Upper lobe of left lung (tissue), 6 donors: ENCODE measurements at regions not wholly inside any gene's neighbourhood (a gene's known extent, or its start where the extent isn't known, plus 50 kb on each side); places are given as distances from the start of the nearest gene placed in this dataset.
"Not testable (repeated sequence)": the region's sequence is repeated elsewhere in the genome, so short reads cannot be mapped to it uniquely, and the experiment has no call there.

Experiments
- ATAC-seq, 2 donors: fragments of 200-7000 bp; cut with Tn5 transposase; one replicate each; pipeline ENCODE4 v1.9.1; 2022; ENCODE audit warnings: mild to moderate bottlenecking in 2 of 2, moderate library complexity in 2 of 2; ENCODE audit not compliant: low FRiP score in 2 of 2
- DNase-seq, 2 donors: peaks; one replicate each; pipeline ENCODE4 v3.0.0-alpha.2; 2019 to 2020
- H3K27ac ChIP-seq, 4 donors: fragments of 200-600 bp; sonication (generic); one replicate each; pipeline ENCODE4 v1.5.1; 2016 to 2019
- H3K27me3 ChIP-seq, 4 donors: fragments of 200-600 bp; sonication (generic); one replicate each; pipeline ENCODE4 v1.5.1; 2017 to 2019
- H3K36me3 ChIP-seq, 4 donors: fragments of 200-600 bp; sonication (generic); one replicate each; pipeline ENCODE4 v1.5.1; 2016 to 2019
- H3K4me1 ChIP-seq, 4 donors: fragments of 200-600 bp; sonication (generic); one replicate each; pipeline ENCODE4 v1.5.1; 2018 to 2019
- H3K4me3 ChIP-seq, 4 donors: fragments of 200-600 bp; sonication (generic); one replicate each; pipeline ENCODE4 v1.5.1; 2017 to 2019; ENCODE audit warnings: mild to moderate bottlenecking in 2 of 4, moderate library complexity in 1 of 4
- H3K9me3 ChIP-seq, 4 donors: fragments of 200-600 bp; sonication (generic); one replicate each; pipeline ENCODE4 v1.5.1; 2018 to 2019
- CTCF ChIP-seq, 6 experiments: fragments of 450-650 bp in 4 of 6; fragments of 200-600 bp in 2 of 6; sonication (generic) in 2 of 6; IDR thresholded peaks; one replicate each; pipeline ENCODE4 v1.5.1; 2016 to 2019; ENCODE audit warnings: antibody characterized with exemption in 6 of 6
- EP300 ChIP-seq, 4 donors: sonication (generic); formaldehyde crosslinking; IDR thresholded peaks; one replicate each; pipeline ENCODE4 v1.5.1; 2017; ENCODE audit warnings: antibody characterized with exemption in 4 of 4, control low read depth in 2 of 4
- POLR2A ChIP-seq, 4 donors: fragments of 450-650 bp; IDR thresholded peaks; one replicate each; pipeline ENCODE4 v1.5.1; 2016 to 2017; ENCODE audit warnings: antibody characterized with exemption in 4 of 4, mild to moderate bottlenecking in 2 of 4
- POLR2AphosphoS5 ChIP-seq, 2 donors: sonication (generic); formaldehyde crosslinking; IDR thresholded peaks; one replicate each; pipeline ENCODE4 v1.5.1; 2017; ENCODE audit warnings: antibody characterized with exemption in 2 of 2
- WGBS, 2 donors: methylation state at CpG; one replicate each; pipeline ENCODE4 v1.1.5; 2017 to 2018; 5-methylcytosine and 5-hydroxymethylcytosine counted together
- donor health status: DM: no; HTN: no; CAD: no; lungs with moderate emphysema.
- donor health status: DM: no; HTN: yes; CAD: no; lungs with severe emphysema.

- ATAC-seq = no peak
- no peak for DNase-seq
- WGBS, 2 donors = 61 to 72% methylated on average over 1 of the region's 1 CpG
- Histone ChIP-seq H3K36me3 (no peaks in the 10 kb centered on the region), H3K4me1 (no peaks in the 10 kb centered on the region), H3K4me3 (no peak overlapping the region), H3K27ac (no peak overlapping the region), H3K27me3 (no peaks in the 10 kb centered on the region), H3K9me3 (no peaks in the 10 kb centered on the region)
- TF ChIP-seq POLR2AphosphoS5 (IDR thresholded peaks at IDR 0.05) (no peak), CTCF (IDR thresholded peaks at IDR 0.05) (no peak), POLR2A (IDR thresholded peaks at IDR 0.05) (no peak)
These were observed 122.0 kb upstream of the CRBN start for GRCh38 chr3:3301476-3301875.

GRCh38 chr3:3296979-3297381 lies 117.5 kb upstream of the CRBN start:
- no peaks in the 10 kb centered on the region for H3K27me3 ChIP-seq
- WGBS, 2 donors = 40 to 54% methylated on average over 5 of the region's 5 CpGs
- H3K27ac ChIP-seq = no peak overlapping the region
- no peaks in the 10 kb centered on the region for H3K9me3 ChIP-seq
- ATAC-seq (no peak), DNase-seq (no peak)
- TF ChIP-seq POLR2AphosphoS5 (IDR thresholded peaks at IDR 0.05) = no peak
- H3K4me1 ChIP-seq = no peaks in the 10 kb centered on the region
- no peak overlapping the region for H3K4me3 ChIP-seq
- no peaks in the 10 kb centered on the region for H3K36me3 ChIP-seq

GRCh38 chr3:3295586-3295985 lies 116.1 kb upstream of the CRBN start:
- no peak overlapping the region for H3K27ac ChIP-seq
- H3K27me3 ChIP-seq = no peaks in the 10 kb centered on the region
- TF ChIP-seq POLR2A (IDR thresholded peaks at IDR 0.05) (no peak), EP300 (IDR thresholded peaks at IDR 0.05) (no peak), POLR2AphosphoS5 (IDR thresholded peaks at IDR 0.05) (no peak), CTCF (IDR thresholded peaks at IDR 0.05) (no peak)
- no peaks in the 10 kb centered on the region for H3K9me3 ChIP-seq
- no peaks in the 10 kb centered on the region for H3K4me1 ChIP-seq
- no peaks in the 10 kb centered on the region for H3K36me3 ChIP-seq
- no peak for ATAC-seq
- 77 to 79% methylated on average over 1 of the region's 1 CpG for WGBS, 2 donors
- no peak overlapping the region for H3K4me3 ChIP-seq
- no peak for DNase-seq

GRCh38 chr3:3291756-3292283 lies 112.3 kb upstream of the CRBN start:
- H3K36me3 ChIP-seq, H3K27ac ChIP-seq, DNase-seq, H3K9me3 ChIP-seq, H3K4me1 ChIP-seq, H3K4me3 ChIP-seq, ATAC-seq, H3K27me3 ChIP-seq: not testable (repeated sequence)
- WGBS, 2 donors = 67 to 75% methylated on average over 3 of the region's 3 CpGs

GRCh38 chr3:3288255-3288654 lies 108.8 kb upstream of the CRBN start:
- no peaks in the 10 kb centered on the region for H3K9me3 ChIP-seq
- H3K4me1 ChIP-seq = no peaks in the 10 kb centered on the region
- ATAC-seq (no peak), DNase-seq (no peak)
- H3K27ac ChIP-seq = no peak overlapping the region
- H3K27me3 ChIP-seq = no peaks in the 10 kb centered on the region
- TF ChIP-seq CTCF (IDR thresholded peaks at IDR 0.05) = no peak
- TF ChIP-seq POLR2AphosphoS5 (IDR thresholded peaks at IDR 0.05) = no peak
- no peak for TF ChIP-seq EP300 (IDR thresholded peaks at IDR 0.05)
- no peak for TF ChIP-seq POLR2A (IDR thresholded peaks at IDR 0.05)
- H3K4me3 ChIP-seq = no peak overlapping the region
- H3K36me3 ChIP-seq = no peaks in the 10 kb centered on the region

- H3K4me3 ChIP-seq = no peak overlapping the region
- no peak for TF ChIP-seq POLR2A (IDR thresholded peaks at IDR 0.05)
- no peak for TF ChIP-seq CTCF (IDR thresholded peaks at IDR 0.05)
- no peaks in the 10 kb centered on the region for H3K36me3 ChIP-seq
- no peaks in the 10 kb centered on the region for H3K9me3 ChIP-seq
- H3K27me3 ChIP-seq = no peaks in the 10 kb centered on the region
- H3K4me1 ChIP-seq = no peaks in the 10 kb centered on the region
- ATAC-seq (no peak), DNase-seq (no peak)
- H3K27ac ChIP-seq = no peak overlapping the region
- WGBS, 2 donors = 58 to 70% methylated on average over 2 of the region's 2 CpGs
These were observed 106.5 kb upstream of the CRBN start for GRCh38 chr3:3286014-3286413.
